Mesenchymal stem cell (in vitro differentiated cells and primary cell): ENCODE measurements at regions not wholly inside any gene's neighbourhood (a gene's known extent, or its start where the extent isn't known, plus 50 kb on each side); places are given as distances from the start of the nearest gene placed in this dataset.

Experiments
- DNase-seq: peaks from one replicate; pipeline ENCODE4 v3.0.0-alpha.2; 2013
- H2AFZ ChIP-seq: one replicate; pipeline ENCODE4 v1.6.1; 2013; ENCODE audit warnings: low read depth, mild to moderate bottlenecking, control low read depth, inconsistent platforms, low read length, moderate library complexity
- H2AK5ac ChIP-seq: 2 replicates; pipeline ENCODE4 v1.6.1; 2013; ENCODE audit warnings: low read length, moderate library complexity, mild to moderate bottlenecking, inconsistent platforms; ENCODE audit not compliant: severe bottlenecking
- H2BK120ac ChIP-seq: one replicate; pipeline ENCODE4 v1.6.1; 2013; ENCODE audit warnings: low read depth, mild to moderate bottlenecking, inconsistent platforms, low read length, moderate library complexity
- H2BK12ac ChIP-seq, 2 experiments: one replicate each; pipeline ENCODE4 v1.6.1; 2013; ENCODE audit warnings: inconsistent platforms in 2 of 2, low read length in 2 of 2, mild to moderate bottlenecking in 2 of 2, moderate library complexity in 2 of 2, control low read depth in 1 of 2
- H2BK15ac ChIP-seq: one replicate; pipeline ENCODE4 v1.6.1; 2013; ENCODE audit warnings: mild to moderate bottlenecking, low read depth, inconsistent platforms; ENCODE audit not compliant: poor library complexity, severe bottlenecking
- H2BK5ac ChIP-seq: 2 replicates; pipeline ENCODE4 v1.6.1; 2013; ENCODE audit warnings: low read depth, mild to moderate bottlenecking, low read length, control low read depth, inconsistent platforms; ENCODE audit not compliant: poor library complexity, severe bottlenecking
- H3K14ac ChIP-seq, 2 experiments: one replicate each; pipeline ENCODE4 v1.6.1; 2013; ENCODE audit warnings: inconsistent platforms in 2 of 2, low read length in 2 of 2, control low read depth in 1 of 2, mild to moderate bottlenecking in 1 of 2, moderate library complexity in 1 of 2
- H3K18ac ChIP-seq, 2 experiments: one replicate each; pipeline ENCODE4 v1.6.1; 2013; ENCODE audit warnings: inconsistent platforms in 2 of 2, low read length in 2 of 2, control low read depth in 1 of 2, low read depth in 1 of 2, mild to moderate bottlenecking in 1 of 2
- H3K23ac ChIP-seq, 2 experiments: one replicate each; pipeline ENCODE4 v1.6.1; 2013; ENCODE audit warnings: inconsistent platforms in 2 of 2, low read length in 2 of 2, mild to moderate bottlenecking in 2 of 2, moderate library complexity in 2 of 2, control low read depth in 1 of 2
- H3K27ac ChIP-seq: 2 replicates; pipeline ENCODE4 v1.5.1; 2013; ENCODE audit warnings: mild to moderate bottlenecking, moderate library complexity, low read length, control low read depth, inconsistent platforms; ENCODE audit not compliant: poor library complexity, severe bottlenecking
- H3K27me3 ChIP-seq, 2 experiments: 2 replicates each; pipeline versions ENCODE4 v1.6.1 to v1.7.0; 2013; ENCODE audit warnings: low read length in 2 of 2, mild to moderate bottlenecking in 2 of 2, moderate library complexity in 2 of 2, control low read depth in 1 of 2, inconsistent platforms in 1 of 2; ENCODE audit not compliant: control insufficient read depth in 1 of 2, insufficient read depth in 1 of 2
- H3K36me3 ChIP-seq, 2 experiments: 2 replicates each; pipeline versions ENCODE4 v1.6.1 to v1.7.0; 2013; ENCODE audit warnings: low read length in 2 of 2, control low read depth in 1 of 2, inconsistent platforms in 1 of 2, low read depth in 1 of 2, mild to moderate bottlenecking in 1 of 2; ENCODE audit not compliant: insufficient read depth in 2 of 2, control insufficient read depth in 1 of 2
- H3K4ac ChIP-seq, 2 experiments: one replicate each; pipeline ENCODE4 v1.6.1; 2013; ENCODE audit warnings: inconsistent platforms in 2 of 2, low read length in 2 of 2, mild to moderate bottlenecking in 2 of 2, moderate library complexity in 2 of 2, control low read depth in 1 of 2, low read depth in 1 of 2
- H3K4me1 ChIP-seq: 2 replicates; pipeline ENCODE4 v1.6.1; 2013; ENCODE audit warnings: low read depth, low read length, control low read depth; ENCODE audit not compliant: control insufficient read depth, insufficient read depth
- H3K4me2 ChIP-seq: 2 replicates; pipeline ENCODE4 v1.6.1; 2013; ENCODE audit warnings: low read length, mild to moderate bottlenecking, inconsistent platforms; ENCODE audit not compliant: poor library complexity, severe bottlenecking
- H3K4me3 ChIP-seq, 2 experiments: 2 replicates each; pipeline versions ENCODE4 v1.5.1 to v1.7.0; 2013; ENCODE audit warnings: low read length in 2 of 2, mild to moderate bottlenecking in 2 of 2, control low read depth in 1 of 2, low read depth in 1 of 2; ENCODE audit not compliant: insufficient read depth in 1 of 2
- H3K79me1 ChIP-seq: replicated peaks from 2 replicates; pipeline ENCODE4 v1.6.1; 2013; ENCODE audit warnings: mild to moderate bottlenecking, control low read depth, low read length, inconsistent platforms; ENCODE audit not compliant: poor library complexity, severe bottlenecking
- H3K9ac ChIP-seq: 2 replicates; pipeline ENCODE4 v1.7.0; 2013; ENCODE audit warnings: mild to moderate bottlenecking, low read length, moderate library complexity
- H3K9me3 ChIP-seq: 2 replicates; pipeline ENCODE4 v1.7.0; 2013; ENCODE audit warnings: mild to moderate bottlenecking, low read length; ENCODE audit not compliant: control insufficient read depth
- H4K8ac ChIP-seq: one replicate; pipeline ENCODE4 v1.6.1; 2013; ENCODE audit warnings: inconsistent platforms, mild to moderate bottlenecking, low read length, moderate library complexity
- H4K91ac ChIP-seq: one replicate; pipeline ENCODE4 v1.6.1; 2013; ENCODE audit warnings: mild to moderate bottlenecking, low read length, inconsistent platforms
- WGBS: methylation state at CpG from one replicate; pipeline ENCODE4 v1.1.7; 2013; ENCODE audit warnings: mixed read lengths; 5-methylcytosine and 5-hydroxymethylcytosine counted together

DNA sequence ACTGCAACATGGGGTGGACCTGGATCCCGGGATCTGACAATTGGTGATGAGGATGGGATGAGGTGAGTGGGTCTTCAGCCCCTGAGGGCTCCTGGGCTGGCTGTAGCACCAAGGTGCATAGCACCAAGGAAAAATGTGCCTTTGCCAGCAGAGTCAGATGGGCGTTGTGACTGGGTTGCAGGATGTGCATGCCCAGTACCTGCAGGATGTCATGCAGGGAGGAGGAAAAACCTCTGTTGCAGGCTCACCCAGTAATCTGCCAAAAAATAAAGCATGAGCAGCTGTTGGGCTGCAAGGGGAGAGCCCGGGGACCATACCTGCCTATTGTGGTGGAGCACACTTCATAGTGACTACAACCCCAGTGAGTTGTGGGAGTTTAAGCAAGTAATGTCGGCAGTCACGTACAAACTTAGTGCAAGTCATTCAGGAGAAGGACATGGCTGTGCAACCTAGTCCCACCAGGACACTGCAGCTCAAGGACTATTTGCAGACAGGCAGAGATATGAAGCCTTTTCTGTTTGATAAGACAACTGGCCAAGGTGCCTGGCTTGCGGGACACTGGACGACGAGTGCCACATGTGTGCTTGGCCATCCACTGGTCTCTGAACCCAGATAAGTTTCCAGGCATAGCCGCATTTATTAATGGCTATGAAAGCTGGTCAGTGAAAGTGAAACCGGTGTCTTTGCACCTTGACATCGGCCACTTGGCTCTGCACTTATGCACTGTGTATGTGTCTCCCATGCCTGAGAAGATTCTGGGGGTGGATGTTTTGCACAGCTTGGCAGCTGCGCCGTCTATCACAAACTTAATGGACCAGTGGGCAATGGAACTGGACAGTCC is 499.8 kb downstream of the KCNJ2 start:
- no peaks in the 10 kb centered on the region for H3K36me3 ChIP-seq

GRCh38 chr17:70674061-70674460 is 504.7 kb downstream of the KCNJ2 start:
- Histone ChIP-seq H3K4ac (no peak overlapping the region), H2BK120ac (no peak overlapping the region), H2BK5ac (no peak overlapping the region), H2AK5ac (no peak overlapping the region), H3K18ac (no peak overlapping the region), H3K23ac (no peak overlapping the region), H4K91ac (no peak overlapping the region), H3K27ac (no peak overlapping the region), H3K79me1 (no peaks in the 10 kb centered on the region), H3K4me3 (no peak overlapping the region), H2BK12ac (no peak overlapping the region), H3K14ac (no peak overlapping the region), H4K8ac (no peak overlapping the region), H3K36me3 (no peaks in the 10 kb centered on the region), H3K9me3 (no peaks in the 10 kb centered on the region), H3K9ac (no peak overlapping the region), H2AFZ (no peak overlapping the region), H3K27me3 (peaks cover 0 to 3% of the 10 kb centered on the region in 2 experiments), H2BK15ac (no peak overlapping the region), H3K4me1 (peaks cover 2% of the 10 kb centered on the region), H3K4me2 (no peak overlapping the region)
- no CpG with 5 or more reads among the region's 2 CpGs for WGBS
- no peak for DNase-seq

More for the DNA sequence above, 499.8 kb downstream of the KCNJ2 start:
- Histone ChIP-seq H4K91ac (no peak overlapping the region), H2AFZ (no peak overlapping the region), H3K79me1 (no peaks in the 10 kb centered on the region), H4K8ac (no peak overlapping the region), H3K27ac (no peak overlapping the region), H3K4me2 (no peak overlapping the region), H3K18ac (no peak overlapping the region), H3K4me1 (peaks cover 2% of the 10 kb centered on the region), H3K23ac (no peak overlapping the region), H3K9ac (no peak overlapping the region), H2BK120ac (no peak overlapping the region), H3K14ac (no peak overlapping the region), H3K4me3 (no peak overlapping the region), H2BK5ac (no peak overlapping the region), H3K27me3 (peaks cover 0 to 3% of the 10 kb centered on the region in 2 experiments), H2AK5ac (no peak overlapping the region), H3K9me3 (no peaks in the 10 kb centered on the region), H2BK15ac (no peak overlapping the region), H3K4ac (no peak overlapping the region), H2BK12ac (no peak overlapping the region)
- no peak for DNase-seq
- WGBS, result 93% methylated on average over 13 of the region's 13 CpGs

- Histone ChIP-seq H2BK120ac (no peak overlapping the region), H3K9me3 (no peaks in the 10 kb centered on the region), H4K8ac (no peak overlapping the region), H3K36me3 (no peaks in the 10 kb centered on the region), H3K27me3 (peaks cover 0 to 3% of the 10 kb centered on the region in 2 experiments), H3K18ac (no peak overlapping the region), H3K9ac (no peak overlapping the region), H2BK15ac (no peak overlapping the region), H4K91ac (no peak overlapping the region), H3K4me2 (no peak overlapping the region), H2AFZ (no peak overlapping the region), H3K23ac (no peak overlapping the region), H3K4me3 (no peak overlapping the region), H2BK12ac (no peak overlapping the region), H3K4me1 (peaks cover 3% of the 10 kb centered on the region), H3K79me1 (no peaks in the 10 kb centered on the region), H2BK5ac (no peak overlapping the region), H3K4ac (no peak overlapping the region), H3K27ac (no peak overlapping the region), H2AK5ac (no peak overlapping the region), H3K14ac (no peak overlapping the region)
- WGBS, result no CpG with 5 or more reads among the region's 5 CpGs
- no peak for DNase-seq
Measured at GRCh38 chr17:70675070-70675590, 505.8 kb downstream of the KCNJ2 start.

GRCh38 chr17:70677783-70678647 is 508.7 kb downstream of the KCNJ2 start:
- 78% methylated on average over 5 of the region's 9 CpGs for WGBS
- Histone ChIP-seq H3K4me2 (no peak overlapping the region), H3K14ac (no peak overlapping the region)

More at GRCh38 chr17:70677783-70678647, 508.7 kb downstream of the KCNJ2 start:
- Histone ChIP-seq H3K36me3 (no peaks in the 10 kb centered on the region), H3K4ac (no peak overlapping the region), H3K9me3 (no peaks in the 10 kb centered on the region), H3K79me1 (no peaks in the 10 kb centered on the region), H3K27ac (no peak overlapping the region), H2AFZ (no peak overlapping the region), H3K18ac (no peak overlapping the region), H4K91ac (no peak overlapping the region), H3K4me3 (no peak overlapping the region), H3K4me1 (peaks cover 1% of the 10 kb centered on the region), H3K27me3 (no peaks in the 10 kb centered on the region), H4K8ac (no peak overlapping the region), H2BK5ac (no peak overlapping the region), H2BK12ac (no peak overlapping the region), H3K9ac (no peak overlapping the region), H2BK120ac (no peak overlapping the region), H3K23ac (no peak overlapping the region), H2BK15ac (no peak overlapping the region), H2AK5ac (no peak overlapping the region)
- no peak for DNase-seq
